HEK293T (cell line): ENCODE measurements at regions not wholly inside any gene's neighbourhood (a gene's known extent, or its start where the extent isn't known, plus 50 kb on each side); places are given as distances from the start of the nearest gene placed in this dataset.

Experiments used
- CTCF ChIA-PET: fragments of 350-600 bp; formaldehyde crosslinking; extraction: SDS; loops from one replicate; lab custom pipeline; 2021; ENCODE audit warnings: antibody characterized with exemption, inconsistent platforms; lab: Yijun Ruan, JAX
- POLR2A ChIA-PET: fragments of 350-600 bp; formaldehyde crosslinking; extraction: SDS; loops from one replicate; lab custom pipeline; 2020; ENCODE audit warnings: antibody characterized with exemption, inconsistent platforms; lab: Yijun Ruan, JAX
- DNase-seq: peaks from one replicate; pipeline ENCODE4 v3.0.0; 2012; ENCODE audit warnings: mixed read lengths; ENCODE audit errors: extremely low spot score
- ARNT ChIP-seq: fragments of 450-650 bp; IDR thresholded peaks from 2 replicates; pipeline ENCODE4 v1.6.1; 2017; ENCODE audit warnings: mild to moderate bottlenecking
- BHLHE40 ChIP-seq: fragments of 450-650 bp; IDR thresholded peaks from 2 replicates; pipeline ENCODE4 v1.6.1; 2016; ENCODE audit warnings: mild to moderate bottlenecking, moderate library complexity, borderline replicate concordance
- CTBP1 ChIP-seq: fragments of 450-650 bp; IDR thresholded peaks from 2 replicates; pipeline ENCODE4 v1.6.1; 2016; ENCODE audit warnings: borderline replicate concordance
- ELF4 ChIP-seq: fragments of 450-650 bp; IDR thresholded peaks from 2 replicates; pipeline ENCODE4 v1.6.1; 2017; ENCODE audit warnings: antibody characterized with exemption
- FOXA1 ChIP-seq: fragments of 450-650 bp; IDR thresholded peaks from 2 replicates; pipeline ENCODE4 v1.6.1; 2016; ENCODE audit warnings: mild to moderate bottlenecking
- FOXK2 ChIP-seq: fragments of 450-650 bp; IDR thresholded peaks from 2 replicates; pipeline ENCODE4 v1.6.1; 2016; ENCODE audit warnings: mild to moderate bottlenecking
- FOXM1 ChIP-seq: fragments of 450-650 bp; IDR thresholded peaks from 2 replicates; pipeline ENCODE4 v1.6.1; 2017; ENCODE audit warnings: mild to moderate bottlenecking, borderline replicate concordance
- HDGF ChIP-seq: fragments of 450-650 bp; IDR thresholded peaks from 2 replicates; pipeline ENCODE4 v1.6.1; 2017; ENCODE audit warnings: antibody characterized with exemption, borderline replicate concordance
- L3MBTL2 ChIP-seq: fragments of 450-650 bp; conservative IDR thresholded peaks from 2 replicates; pipeline ENCODE4 v1.6.1; 2016; ENCODE audit warnings: mild to moderate bottlenecking
- LEF1 ChIP-seq: fragments of 450-650 bp; IDR thresholded peaks from 2 replicates; pipeline ENCODE4 v1.6.1; 2017; ENCODE audit warnings: mild to moderate bottlenecking, borderline replicate concordance
- NFRKB ChIP-seq: fragments of 450-650 bp; IDR thresholded peaks from 2 replicates; pipeline ENCODE4 v1.6.1; 2016; ENCODE audit warnings: mild to moderate bottlenecking, moderate library complexity
- PKNOX1 ChIP-seq: fragments of 450-650 bp; IDR thresholded peaks from 2 replicates; pipeline ENCODE4 v1.6.1; 2016
- SP1 ChIP-seq: fragments of 450-650 bp; IDR thresholded peaks from 2 replicates; pipeline ENCODE4 v1.6.1; 2017
- SUZ12 ChIP-seq: fragments of 450-650 bp; IDR thresholded peaks from 2 replicates; pipeline ENCODE4 v1.6.1; 2016; ENCODE audit warnings: mild to moderate bottlenecking
- TARDBP ChIP-seq: fragments of 450-650 bp; IDR thresholded peaks from 2 replicates; pipeline ENCODE4 v1.6.1; 2016
- ZNF384 ChIP-seq: fragments of 450-650 bp; IDR thresholded peaks from 2 replicates; pipeline ENCODE4 v1.6.1; 2016

- TF ChIP-seq SUZ12: no peak
- TF ChIP-seq ELF4: no peak
- no peak for TF ChIP-seq LEF1
- TF ChIP-seq FOXA1: no peak
- no peak for TF ChIP-seq ZNF384
- TF ChIP-seq L3MBTL2: no peak
- TF ChIP-seq FOXK2: no peak
- no peak for TF ChIP-seq BHLHE40
- no peak for TF ChIP-seq ARNT
- no peak for TF ChIP-seq NFRKB
- TF ChIP-seq PKNOX1: no peak
- no peak for TF ChIP-seq HDGF
- no peak for TF ChIP-seq SP1
- no peak for TF ChIP-seq FOXM1
- no peak for TF ChIP-seq CTBP1
- no peak for TF ChIP-seq TARDBP
- ChIA-PET POLR2A (no interaction called here), CTCF (no interaction called here)
- DNase-seq: no peak
Observed at GRCh38 chr9:89779405-89780203, 174.8 kb downstream of the GADD45G start.

- DNase-seq: no peak
- POLR2A ChIA-PET: no interaction called here
- TF ChIP-seq BHLHE40: no peak
- no peak for TF ChIP-seq ELF4
- TF ChIP-seq SUZ12: no peak
- TF ChIP-seq SP1: no peak
- CTCF ChIA-PET: no interaction called here
Observed at GRCh38 chr9:89780959-89781358, 176.1 kb downstream of the GADD45G start.

- DNase-seq: no peak
- ChIA-PET POLR2A (no interaction called here), CTCF (no interaction called here)
- TF ChIP-seq FOXK2 (no peak), BHLHE40 (no peak), LEF1 (no peak), HDGF (no peak), TARDBP (no peak), SP1 (no peak), CTBP1 (no peak), ARNT (no peak)
Observed at GRCh38 chr9:89781838-89782540, 177.2 kb downstream of the GADD45G start.

GRCh38 chr9:89786655-89787054, 181.8 kb downstream of the GADD45G start:
- ChIA-PET CTCF (interaction anchor here (1.2 kb wide), 1 partner anchor 208 kb away, joined by 3 read pairs; no protein-coding TSS in a partner anchor), POLR2A (no interaction called here)
- no peak for TF ChIP-seq FOXA1
- TF ChIP-seq SP1: no peak
- no peak for TF ChIP-seq LEF1
- TF ChIP-seq BHLHE40: no peak
- no peak for TF ChIP-seq L3MBTL2
- no peak for TF ChIP-seq ARNT
- TF ChIP-seq SUZ12: no peak
- TF ChIP-seq HDGF: no peak
- no peak for TF ChIP-seq TARDBP
- no peak for TF ChIP-seq CTBP1
- no peak for TF ChIP-seq NFRKB
- TF ChIP-seq FOXK2: no peak
- TF ChIP-seq FOXM1: no peak
- TF ChIP-seq PKNOX1: no peak
- no peak for TF ChIP-seq ELF4
- DNase-seq: no peak

- no peak for TF ChIP-seq HDGF
- no peak for TF ChIP-seq ARNT
- TF ChIP-seq FOXA1: no peak
- TF ChIP-seq SUZ12: no peak
- TF ChIP-seq SP1: no peak
- no peak for TF ChIP-seq L3MBTL2
- TF ChIP-seq LEF1: no peak
- no peak for TF ChIP-seq CTBP1
- TF ChIP-seq BHLHE40: no peak
- TF ChIP-seq ELF4: no peak
- no peak for TF ChIP-seq TARDBP
- no peak for TF ChIP-seq ZNF384
- no peak for TF ChIP-seq PKNOX1
- TF ChIP-seq FOXM1: no peak
- ChIA-PET CTCF (no interaction called here), POLR2A (no interaction called here)
- no peak for DNase-seq
Observed at GRCh38 chr9:89787595-89787994, 182.8 kb downstream of the GADD45G start.
